NCI-H128 (cell line): ENCODE measurements at regions not wholly inside any gene's neighbourhood (a gene's known extent, or its start where the extent isn't known, plus 50 kb on each side); places are given as distances from the start of the nearest gene placed in this dataset.

Experiments
- DNase-seq: peaks from one replicate; lab custom pipeline; 2025; ENCODE audit not compliant: unreplicated experiment; lab: John Stamatoyannopoulos, UW

- DNase-seq: no peak
Measured at GRCh38 chr20:4521170-4521968, 164.9 kb upstream of the PRNP start.

GRCh38 chr20:4519534-4519933 is 166.7 kb upstream of the PRNP start:
- DNase-seq: no peak

- DNase-seq: no peak
Measured at GRCh38 chr20:4516876-4517275, 169.4 kb upstream of the PRNP start.

- no peak for DNase-seq
Measured at GRCh38 chr20:4513720-4514119, 172.5 kb upstream of the PRNP start.

GRCh38 chr20:4512891-4513550 is 173.2 kb upstream of the PRNP start:
- no peak for DNase-seq

- DNase-seq: no peak
Measured at GRCh38 chr20:4511776-4512175, 174.5 kb upstream of the PRNP start.

GRCh38 chr20:4509825-4510522 is 176.3 kb upstream of the PRNP start:
- no peak for DNase-seq

- no peak for DNase-seq
Measured at GRCh38 chr20:4508773-4509172, 177.5 kb upstream of the PRNP start.

GRCh38 chr20:4507288-4507719 is 179.0 kb upstream of the PRNP start:
- no peak for DNase-seq

GRCh38 chr20:4504814-4505213 is 181.4 kb upstream of the PRNP start:
- no peak for DNase-seq

- no peak for DNase-seq
Measured at GRCh38 chr20:4502756-4503155, 183.5 kb upstream of the PRNP start.

- DNase-seq: no peak
Measured at GRCh38 chr20:4493386-4493785, 192.9 kb upstream of the PRNP start.

- no peak for DNase-seq
Measured at GRCh38 chr20:4491643-4492042, 194.6 kb upstream of the PRNP start.

- no peak for DNase-seq
Measured at GRCh38 chr20:4490606-4491280, 195.5 kb upstream of the PRNP start.

GRCh38 chr20:4490045-4490444 is 196.2 kb upstream of the PRNP start:
- DNase-seq: no peak

- no peak for DNase-seq
Measured at GRCh38 chr20:4488407-4489339, 197.6 kb upstream of the PRNP start.

- peak; percentile 18 for DNase-seq
Measured at GRCh38 chr20:4484379-4484997, 201.8 kb upstream of the PRNP start.

- no peak for DNase-seq
Measured at GRCh38 chr20:4483961-4484360, 202.3 kb upstream of the PRNP start.

GRCh38 chr20:4483486-4483885 is 202.8 kb upstream of the PRNP start:
- DNase-seq: no peak

- no peak for DNase-seq
Measured at GRCh38 chr20:4480104-4480503, 206.2 kb upstream of the PRNP start.
